ENCODE measurements at regions not wholly inside any gene's neighbourhood (a gene's known extent, or its start where the extent isn't known, plus 50 kb on each side); places are given as distances from the start of the nearest gene placed in this dataset.

DNA sequence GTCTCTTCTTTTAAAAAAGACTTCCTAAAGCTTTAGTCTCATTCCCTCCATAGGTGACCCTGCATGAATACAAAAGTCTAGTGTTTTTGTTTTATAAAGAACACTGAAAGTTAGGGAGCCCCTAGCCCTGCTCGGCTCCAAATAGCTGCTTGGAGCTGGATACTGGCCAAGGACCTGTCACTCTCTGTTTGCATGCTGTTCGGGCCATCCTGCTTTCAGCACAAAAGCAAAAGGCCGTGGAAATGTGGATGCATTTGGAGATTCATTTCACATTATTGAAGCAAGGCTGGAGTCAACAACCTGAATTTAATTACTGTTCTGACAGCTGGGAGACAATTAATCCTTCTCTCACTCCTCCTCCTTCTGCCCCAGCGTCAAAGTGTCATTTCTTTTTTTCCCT, 151.7 kb upstream of the NMUR2 start:
- no peaks in the 10 kb centered on the region for H3K9me3 ChIP-seq (ENCODE audit: low read length)
- no peak for FAIRE-seq
- H3K27ac ChIP-seq (ENCODE audit: extremely low read length, insufficient read depth, low read length) = no peak overlapping the region
- in situ Hi-C loops (cut with HindIII; ENCODE audit: extremely low pct_ligation_motif_present, low pct_unique_long_range_greater_than_20kb) = loop anchor here (25.0 kb wide), 1 partner anchor 581 kb away; no protein-coding TSS in a partner anchor
- no TSS peak for BruUV-seq (replicated peaks)
- intact Hi-C loops (cut with micrococcal nuclease; ENCODE audit: unreplicated experiment) = no loop called here
- TF ChIP-seq PRMT3 (CRISPR knock-in tag; IDR thresholded peaks at IDR 0.05; ENCODE audit: borderline replicate concordance, low read depth) (no peak), ZNF10 (CRISPR knock-in tag; IDR thresholded peaks at IDR 0.05; ENCODE audit: borderline replicate concordance, low read depth) (no peak), SIX4 (CRISPR knock-in tag; IDR thresholded peaks at IDR 0.05) (no peak), HOXA5 (CRISPR knock-in tag; IDR thresholded peaks at IDR 0.05) (no peak), ZNF619 (CRISPR knock-in tag; IDR thresholded peaks at IDR 0.05) (no peak), ZNF235 (CRISPR knock-in tag; IDR thresholded peaks at IDR 0.05; ENCODE audit: borderline replicate concordance) (no peak)
- TF ChIP-seq, protein P1, sequence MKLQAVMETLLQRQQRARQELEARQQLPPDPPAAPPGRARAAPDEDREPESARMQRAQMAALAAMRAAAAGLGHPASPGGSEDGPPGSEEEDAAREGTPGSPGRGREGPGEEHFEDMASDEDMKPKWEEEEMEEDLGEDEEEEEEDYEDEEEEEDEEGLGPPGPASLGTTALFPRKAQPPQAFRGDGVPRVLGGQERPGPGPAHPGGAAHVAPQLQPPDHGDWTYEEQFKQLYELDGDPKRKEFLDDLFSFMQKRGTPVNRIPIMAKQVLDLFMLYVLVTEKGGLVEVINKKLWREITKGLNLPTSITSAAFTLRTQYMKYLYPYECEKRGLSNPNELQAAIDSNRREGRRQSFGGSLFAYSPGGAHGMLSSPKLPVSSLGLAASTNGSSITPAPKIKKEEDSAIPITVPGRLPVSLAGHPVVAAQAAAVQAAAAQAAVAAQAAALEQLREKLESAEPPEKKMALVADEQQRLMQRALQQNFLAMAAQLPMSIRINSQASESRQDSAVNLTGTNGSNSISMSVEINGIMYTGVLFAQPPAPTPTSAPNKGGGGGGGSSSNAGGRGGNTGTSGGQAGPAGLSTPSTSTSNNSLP (IDR thresholded peaks at IDR 0.05; ENCODE audit: low read depth, low read length) = no peak
- TF ChIP-seq, protein P2, sequence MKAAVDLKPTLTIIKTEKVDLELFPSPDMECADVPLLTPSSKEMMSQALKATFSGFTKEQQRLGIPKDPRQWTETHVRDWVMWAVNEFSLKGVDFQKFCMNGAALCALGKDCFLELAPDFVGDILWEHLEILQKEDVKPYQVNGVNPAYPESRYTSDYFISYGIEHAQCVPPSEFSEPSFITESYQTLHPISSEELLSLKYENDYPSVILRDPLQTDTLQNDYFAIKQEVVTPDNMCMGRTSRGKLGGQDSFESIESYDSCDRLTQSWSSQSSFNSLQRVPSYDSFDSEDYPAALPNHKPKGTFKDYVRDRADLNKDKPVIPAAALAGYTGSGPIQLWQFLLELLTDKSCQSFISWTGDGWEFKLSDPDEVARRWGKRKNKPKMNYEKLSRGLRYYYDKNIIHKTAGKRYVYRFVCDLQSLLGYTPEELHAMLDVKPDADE (CRISPR knock-in tag; IDR thresholded peaks at IDR 0.05) = no peak
- TF ChIP-seq, protein P3, sequence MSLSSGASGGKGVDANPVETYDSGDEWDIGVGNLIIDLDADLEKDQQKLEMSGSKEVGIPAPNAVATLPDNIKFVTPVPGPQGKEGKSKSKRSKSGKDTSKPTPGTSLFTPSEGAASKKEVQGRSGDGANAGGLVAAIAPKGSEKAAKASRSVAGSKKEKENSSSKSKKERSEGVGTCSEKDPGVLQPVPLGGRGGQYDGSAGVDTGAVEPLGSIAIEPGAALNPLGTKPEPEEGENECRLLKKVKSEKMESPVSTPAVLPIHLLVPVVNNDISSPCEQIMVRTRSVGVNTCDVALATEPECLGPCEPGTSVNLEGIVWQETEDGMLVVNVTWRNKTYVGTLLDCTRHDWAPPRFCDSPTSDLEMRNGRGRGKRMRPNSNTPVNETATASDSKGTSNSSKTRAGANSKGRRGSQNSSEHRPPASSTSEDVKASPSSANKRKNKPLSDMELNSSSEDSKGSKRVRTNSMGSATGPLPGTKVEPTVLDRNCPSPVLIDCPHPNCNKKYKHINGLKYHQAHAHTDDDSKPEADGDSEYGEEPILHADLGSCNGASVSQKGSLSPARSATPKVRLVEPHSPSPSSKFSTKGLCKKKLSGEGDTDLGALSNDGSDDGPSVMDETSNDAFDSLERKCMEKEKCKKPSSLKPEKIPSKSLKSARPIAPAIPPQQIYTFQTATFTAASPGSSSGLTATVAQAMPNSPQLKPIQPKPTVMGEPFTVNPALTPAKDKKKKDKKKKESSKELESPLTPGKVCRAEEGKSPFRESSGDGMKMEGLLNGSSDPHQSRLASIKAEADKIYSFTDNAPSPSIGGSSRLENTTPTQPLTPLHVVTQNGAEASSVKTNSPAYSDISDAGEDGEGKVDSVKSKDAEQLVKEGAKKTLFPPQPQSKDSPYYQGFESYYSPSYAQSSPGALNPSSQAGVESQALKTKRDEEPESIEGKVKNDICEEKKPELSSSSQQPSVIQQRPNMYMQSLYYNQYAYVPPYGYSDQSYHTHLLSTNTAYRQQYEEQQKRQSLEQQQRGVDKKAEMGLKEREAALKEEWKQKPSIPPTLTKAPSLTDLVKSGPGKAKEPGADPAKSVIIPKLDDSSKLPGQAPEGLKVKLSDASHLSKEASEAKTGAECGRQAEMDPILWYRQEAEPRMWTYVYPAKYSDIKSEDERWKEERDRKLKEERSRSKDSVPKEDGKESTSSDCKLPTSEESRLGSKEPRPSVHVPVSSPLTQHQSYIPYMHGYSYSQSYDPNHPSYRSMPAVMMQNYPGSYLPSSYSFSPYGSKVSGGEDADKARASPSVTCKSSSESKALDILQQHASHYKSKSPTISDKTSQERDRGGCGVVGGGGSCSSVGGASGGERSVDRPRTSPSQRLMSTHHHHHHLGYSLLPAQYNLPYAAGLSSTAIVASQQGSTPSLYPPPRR (CRISPR knock-in tag; IDR thresholded peaks at IDR 0.05; ENCODE audit: borderline replicate concordance) = no peak
- H3K4me3 ChIP-seq (replicated peaks in 1 of 3; ENCODE audit: insufficient read depth in 1 of 3, low read depth in 2 of 3, low read length in 3 of 3) = no peak overlapping the region
- no peaks in the 10 kb centered on the region for H3K79me2 ChIP-seq (ENCODE audit: insufficient read depth, low read length)
- no peaks in the 10 kb centered on the region for H3K36me3 ChIP-seq (replicated peaks in 1 of 2; ENCODE audit: control insufficient read depth in 1 of 2, insufficient read depth in 2 of 2, low read length in 2 of 2)
- ChIA-PET CTCF (ENCODE audit: low intra/inter-chr PET ratio, low total read pairs) (no interaction called here), POLR2A (no interaction called here)
- WGBS (ENCODE audit: low lambda C conversion rate) = 0% methylated on average over 3 of the region's 4 CpGs
- H3K27me3 ChIP-seq (ENCODE audit: control insufficient read depth in 1 of 2, insufficient read depth in 2 of 2, low read length in 2 of 2) = no peaks in the 10 kb centered on the region
- H4K20me1 ChIP-seq (ENCODE audit: insufficient read depth, low read length) = no peaks in the 10 kb centered on the region
- H2AFZ ChIP-seq (ENCODE audit: low read length) = no peak overlapping the region
- H3K4me1 ChIP-seq (ENCODE audit: insufficient read depth, low read length) = no peaks in the 10 kb centered on the region
- H3K9ac ChIP-seq (ENCODE audit: insufficient read depth, low read depth, low read length) = no peak overlapping the region
- no peak for ATAC-seq
- no peak overlapping the region for H3K4me2 ChIP-seq (ENCODE audit: low read depth, low read length)
- DNase-seq (ENCODE audit: low spot score) = no peak
